ENCODE measurements at regions not wholly inside any gene's neighbourhood (a gene's known extent, or its start where the extent isn't known, plus 50 kb on each side); places are given as distances from the start of the nearest gene placed in this dataset.

DNA sequence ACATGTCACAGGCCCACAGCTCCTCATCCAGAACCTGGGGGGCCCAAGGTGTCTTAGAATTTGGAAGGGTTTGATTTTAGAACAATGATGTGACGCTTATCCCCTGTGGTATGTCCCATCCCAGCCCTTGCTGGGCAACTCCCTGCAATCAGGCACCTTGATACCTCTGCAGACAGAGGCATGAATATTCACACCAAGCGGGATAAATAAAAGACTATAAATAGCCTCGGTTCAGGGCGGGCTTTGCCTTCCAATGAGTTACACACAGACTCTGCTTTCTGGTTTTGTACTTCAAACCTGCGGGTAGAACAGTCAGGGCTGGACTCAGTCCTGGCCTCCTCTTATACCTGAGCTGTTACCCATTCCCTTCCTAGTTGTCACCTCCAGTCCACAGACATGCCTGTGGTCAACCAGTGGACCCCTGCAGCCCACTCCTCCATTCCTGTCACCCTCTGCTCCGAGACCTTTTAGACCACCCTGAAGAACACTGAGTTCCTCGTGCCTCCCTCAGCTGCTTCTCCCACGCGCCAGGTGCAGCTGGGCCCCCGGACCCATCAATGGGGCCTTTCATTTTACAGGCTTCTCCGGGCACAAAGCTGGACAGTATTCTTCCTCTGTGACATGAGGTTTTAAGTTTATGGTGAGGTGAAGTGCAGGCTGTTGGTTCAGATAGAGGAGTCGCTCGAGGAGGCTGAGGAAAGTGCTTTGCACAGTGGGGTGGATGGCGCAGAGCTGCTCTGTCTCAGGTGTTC, 120.1 kb upstream of the TNR start:
- Histone ChIP-seq H3K27me3 (ENCODE audit: control insufficient read depth in 1 of 2, insufficient read depth in 2 of 2, low read length in 1 of 2) (no peaks in the 10 kb centered on the region), H3K4me3 (ENCODE audit: low read length in 2 of 2) (no peak overlapping the region), H3K36me3 (ENCODE audit: control insufficient read depth in 1 of 2, insufficient read depth in 2 of 2, low read length in 1 of 2) (no peaks in the 10 kb centered on the region), H3K27ac (ENCODE audit: low read depth in 1 of 2, low read length in 2 of 2) (no peak overlapping the region), H3K9me3 (ENCODE audit: control insufficient read depth, low read length) (no peaks in the 10 kb centered on the region), H3K4me1 (ENCODE audit: control insufficient read depth in 1 of 2, insufficient read depth in 2 of 2, low read length in 2 of 2) (no peaks in the 10 kb centered on the region)
- 80 to 82% methylated on average over 14 of the region's 14 CpGs for WGBS, 2 donors
- DNase-seq, result no peak
- intact Hi-C loops (cut with DNase I), result no loop called here
- no peak for ATAC-seq (ENCODE audit: low FRiP score)

DNA sequence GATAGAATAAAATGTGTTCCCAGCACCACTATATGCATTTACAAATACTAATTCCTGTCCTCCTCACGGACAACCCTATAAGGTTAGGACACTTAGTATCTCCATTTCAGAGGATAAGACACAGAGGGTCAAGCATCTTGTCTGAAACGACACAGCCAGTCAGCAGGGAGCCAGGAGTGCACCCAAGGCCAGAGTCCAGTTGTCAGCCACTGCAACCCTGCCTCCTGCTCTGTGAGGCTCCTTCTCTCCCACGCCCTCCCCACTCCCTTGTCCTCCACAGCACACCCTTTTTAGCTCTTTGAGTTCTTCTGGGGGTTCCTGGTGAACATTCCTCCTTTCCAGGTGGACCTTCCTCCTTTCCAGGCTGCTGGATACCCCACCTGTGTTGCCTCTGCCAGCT, 119.0 kb upstream of the TNR start:
- Histone ChIP-seq H3K27me3 (ENCODE audit: control insufficient read depth in 1 of 2, insufficient read depth in 2 of 2, low read length in 1 of 2) (no peaks in the 10 kb centered on the region), H3K4me3 (ENCODE audit: low read length in 2 of 2) (no peak overlapping the region), H3K27ac (ENCODE audit: low read depth in 1 of 2, low read length in 2 of 2) (no peak overlapping the region), H3K36me3 (ENCODE audit: control insufficient read depth in 1 of 2, insufficient read depth in 2 of 2, low read length in 1 of 2) (no peaks in the 10 kb centered on the region), H3K9me3 (ENCODE audit: control insufficient read depth, low read length) (no peaks in the 10 kb centered on the region), H3K4me1 (ENCODE audit: control insufficient read depth in 1 of 2, insufficient read depth in 2 of 2, low read length in 2 of 2) (no peaks in the 10 kb centered on the region)
- intact Hi-C loops (cut with DNase I), result no loop called here
- ATAC-seq (ENCODE audit: low FRiP score) (no peak), DNase-seq (no peak)
- WGBS, 2 donors, result 87 to 90% methylated on average over 3 of the region's 3 CpGs

DNA sequence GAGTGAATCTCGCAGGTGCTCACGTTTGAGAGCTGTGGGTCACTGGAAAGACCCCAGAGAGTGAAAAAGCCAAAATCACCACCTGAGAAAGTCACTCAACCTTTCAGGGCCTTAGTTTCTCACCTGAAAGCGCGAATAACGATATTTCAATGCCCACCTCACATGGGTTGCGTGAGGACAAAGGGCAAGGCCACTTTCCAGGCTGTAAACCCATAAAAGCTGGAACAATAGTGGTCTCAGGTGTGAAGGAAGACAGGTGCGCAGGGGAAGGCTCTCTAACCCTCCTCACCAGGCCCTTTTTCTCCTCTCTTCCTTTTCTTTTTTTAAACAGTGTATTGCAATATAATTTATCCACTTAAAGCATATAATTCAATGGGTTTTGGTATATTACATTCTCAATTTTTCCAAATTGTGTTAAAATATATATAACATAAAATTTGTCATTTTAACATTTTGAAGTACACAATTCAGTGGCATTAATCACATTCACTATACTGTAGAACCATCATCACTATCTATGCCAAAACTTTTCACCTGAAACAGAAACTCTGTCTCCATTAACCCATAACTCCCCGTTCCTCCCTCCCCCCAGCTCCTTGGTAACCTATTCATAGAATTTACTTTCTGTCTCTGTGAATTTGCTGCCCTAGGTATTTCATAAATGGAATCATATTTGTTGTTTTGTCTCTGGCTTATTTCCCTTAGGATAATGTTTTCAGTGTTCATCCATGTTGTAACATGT, 118.4 kb upstream of the TNR start:
- H3K4me1 ChIP-seq (ENCODE audit: control insufficient read depth in 1 of 2, insufficient read depth in 2 of 2, low read length in 2 of 2), result no peaks in the 10 kb centered on the region
- H3K27me3 ChIP-seq (ENCODE audit: control insufficient read depth in 1 of 2, insufficient read depth in 2 of 2, low read length in 1 of 2), result no peaks in the 10 kb centered on the region
- intact Hi-C loops (cut with DNase I), result no loop called here
- no peak overlapping the region for H3K27ac ChIP-seq (ENCODE audit: low read depth in 1 of 2, low read length in 2 of 2)
- WGBS, 2 donors, result 86 to 90% methylated on average over 8 of the region's 8 CpGs
- H3K36me3 ChIP-seq (ENCODE audit: control insufficient read depth in 1 of 2, insufficient read depth in 2 of 2, low read length in 1 of 2), result no peaks in the 10 kb centered on the region
- no peak for DNase-seq
- no peak overlapping the region for H3K4me3 ChIP-seq (ENCODE audit: low read length in 2 of 2)
- ATAC-seq (ENCODE audit: low FRiP score), result no peak
- no peaks in the 10 kb centered on the region for H3K9me3 ChIP-seq (ENCODE audit: control insufficient read depth, low read length)

- ATAC-seq (ENCODE audit: low FRiP score) (no peak), DNase-seq (no peak)
- Histone ChIP-seq H3K9me3 (ENCODE audit: control insufficient read depth, low read length) (no peaks in the 10 kb centered on the region), H3K4me3 (ENCODE audit: low read length in 2 of 2) (no peak overlapping the region), H3K27me3 (ENCODE audit: control insufficient read depth in 1 of 2, insufficient read depth in 2 of 2, low read length in 1 of 2) (no peaks in the 10 kb centered on the region), H3K27ac (ENCODE audit: low read depth in 1 of 2, low read length in 2 of 2) (no peak overlapping the region), H3K4me1 (ENCODE audit: control insufficient read depth in 1 of 2, insufficient read depth in 2 of 2, low read length in 2 of 2) (no peaks in the 10 kb centered on the region), H3K36me3 (ENCODE audit: control insufficient read depth in 1 of 2, insufficient read depth in 2 of 2, low read length in 1 of 2) (no peaks in the 10 kb centered on the region)
- WGBS, 2 donors, result 8 to 12% methylated on average over 6 of the region's 6 CpGs
- intact Hi-C loops (cut with DNase I), result no loop called here
Measured at GRCh38 chr1:175857756-175858155, 114.4 kb upstream of the TNR start.

- intact Hi-C loops (cut with DNase I), result no loop called here
- Histone ChIP-seq H3K9me3 (ENCODE audit: control insufficient read depth, low read length) (no peaks in the 10 kb centered on the region), H3K4me1 (ENCODE audit: control insufficient read depth in 1 of 2, insufficient read depth in 2 of 2, low read length in 2 of 2) (no peaks in the 10 kb centered on the region), H3K36me3 (ENCODE audit: control insufficient read depth in 1 of 2, insufficient read depth in 2 of 2, low read length in 1 of 2) (no peaks in the 10 kb centered on the region), H3K4me3 (ENCODE audit: low read length in 2 of 2) (no peak overlapping the region), H3K27me3 (ENCODE audit: control insufficient read depth in 1 of 2, insufficient read depth in 2 of 2, low read length in 1 of 2) (no peaks in the 10 kb centered on the region), H3K27ac (ENCODE audit: low read depth in 1 of 2, low read length in 2 of 2) (no peak overlapping the region)
- DNase-seq, result no peak
- WGBS, 2 donors, result 95 to 98% methylated on average over 4 of the region's 4 CpGs
- no peak for ATAC-seq (ENCODE audit: low FRiP score)
Measured at GRCh38 chr1:175853681-175854080, 110.3 kb upstream of the TNR start.

DNA sequence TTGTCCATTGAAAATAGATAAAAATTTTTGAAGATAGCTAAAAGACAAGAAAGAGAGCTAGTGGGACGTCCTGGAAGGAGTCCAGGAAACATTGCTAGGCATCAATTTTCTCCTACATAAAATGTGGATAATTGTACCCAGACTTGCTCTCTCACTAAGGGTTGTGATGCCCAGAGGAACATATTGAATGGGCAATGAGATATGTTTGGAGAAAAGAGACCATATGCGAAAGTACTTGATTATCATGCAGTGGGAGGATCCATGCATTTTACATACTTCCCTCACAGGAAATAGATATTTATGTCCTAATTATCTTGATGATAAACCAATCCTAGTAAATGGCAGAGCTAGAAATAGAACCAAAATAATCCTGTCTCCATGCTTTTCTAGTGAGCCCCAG, 108.4 kb upstream of the TNR start:
- Histone ChIP-seq H3K4me3 (ENCODE audit: low read length in 2 of 2) (no peak overlapping the region), H3K9me3 (ENCODE audit: control insufficient read depth, low read length) (no peaks in the 10 kb centered on the region), H3K36me3 (ENCODE audit: control insufficient read depth in 1 of 2, insufficient read depth in 2 of 2, low read length in 1 of 2) (no peaks in the 10 kb centered on the region), H3K27me3 (ENCODE audit: control insufficient read depth in 1 of 2, insufficient read depth in 2 of 2, low read length in 1 of 2) (no peaks in the 10 kb centered on the region), H3K27ac (ENCODE audit: low read depth in 1 of 2, low read length in 2 of 2) (no peak overlapping the region), H3K4me1 (ENCODE audit: control insufficient read depth in 1 of 2, insufficient read depth in 2 of 2, low read length in 2 of 2) (no peaks in the 10 kb centered on the region)
- ATAC-seq (ENCODE audit: low FRiP score), result no peak
- no peak for DNase-seq
- 90 to 92% methylated on average over 2 of the region's 2 CpGs for WGBS, 2 donors
- intact Hi-C loops (cut with DNase I), result no loop called here

GRCh38 chr1:175848329-175848728, 104.9 kb upstream of the TNR start:
- no peaks in the 10 kb centered on the region for H3K36me3 ChIP-seq (ENCODE audit: control insufficient read depth in 1 of 2, insufficient read depth in 2 of 2, low read length in 1 of 2)
- H3K4me1 ChIP-seq (ENCODE audit: control insufficient read depth in 1 of 2, insufficient read depth in 2 of 2, low read length in 2 of 2), result no peaks in the 10 kb centered on the region
- intact Hi-C loops (cut with DNase I), result no loop called here
- no peak for ATAC-seq (ENCODE audit: low FRiP score)
- H3K27ac ChIP-seq (ENCODE audit: low read depth in 1 of 2, low read length in 2 of 2), result no peak overlapping the region
- H3K9me3 ChIP-seq (ENCODE audit: control insufficient read depth, low read length), result no peaks in the 10 kb centered on the region
- 17 to 21% methylated on average over 5 of the region's 5 CpGs for WGBS, 2 donors
- DNase-seq, result no peak
- H3K27me3 ChIP-seq (ENCODE audit: control insufficient read depth in 1 of 2, insufficient read depth in 2 of 2, low read length in 1 of 2), result no peaks in the 10 kb centered on the region
- H3K4me3 ChIP-seq (ENCODE audit: low read length in 2 of 2), result no peak overlapping the region

- H3K27ac ChIP-seq (ENCODE audit: low read depth in 1 of 2, low read length in 2 of 2), result no peak overlapping the region
- no peaks in the 10 kb centered on the region for H3K4me1 ChIP-seq (ENCODE audit: control insufficient read depth in 1 of 2, insufficient read depth in 2 of 2, low read length in 2 of 2)
- H3K27me3 ChIP-seq (ENCODE audit: control insufficient read depth in 1 of 2, insufficient read depth in 2 of 2, low read length in 1 of 2), result no peaks in the 10 kb centered on the region
- intact Hi-C loops (cut with DNase I), result no loop called here
- ATAC-seq (ENCODE audit: low FRiP score), result no peak
- no peaks in the 10 kb centered on the region for H3K9me3 ChIP-seq (ENCODE audit: control insufficient read depth, low read length)
- 92 to 93% methylated on average over 1 of the region's 1 CpG for WGBS, 2 donors
- H3K36me3 ChIP-seq (ENCODE audit: control insufficient read depth in 1 of 2, insufficient read depth in 2 of 2, low read length in 1 of 2), result no peaks in the 10 kb centered on the region
- H3K4me3 ChIP-seq (ENCODE audit: low read length in 2 of 2), result no peak overlapping the region
- no peak for DNase-seq
Measured at GRCh38 chr1:175845985-175846384, 102.6 kb upstream of the TNR start.

DNA sequence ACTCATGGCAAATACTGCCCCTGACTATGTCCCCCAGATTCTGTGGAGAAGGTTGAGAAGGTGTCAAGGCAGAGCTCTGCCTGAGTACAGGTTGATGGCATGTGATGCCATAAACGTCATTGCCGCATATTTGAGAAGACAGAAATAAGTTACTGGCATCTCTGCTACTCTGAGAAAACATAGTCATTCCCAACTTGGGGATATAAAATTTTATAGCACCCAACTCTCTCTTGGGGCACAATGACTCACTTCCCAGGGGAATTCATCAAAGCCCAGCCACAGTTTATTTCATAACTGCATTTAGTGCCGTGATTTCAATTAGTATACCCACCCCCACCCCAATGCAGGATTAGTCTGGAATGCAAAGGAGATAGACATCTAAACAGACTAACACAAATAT, 101.9 kb upstream of the TNR start:
- Histone ChIP-seq H3K27ac (ENCODE audit: low read depth in 1 of 2, low read length in 2 of 2) (no peak overlapping the region), H3K4me3 (ENCODE audit: low read length in 2 of 2) (no peak overlapping the region), H3K36me3 (ENCODE audit: control insufficient read depth in 1 of 2, insufficient read depth in 2 of 2, low read length in 1 of 2) (no peaks in the 10 kb centered on the region), H3K4me1 (ENCODE audit: control insufficient read depth in 1 of 2, insufficient read depth in 2 of 2, low read length in 2 of 2) (no peaks in the 10 kb centered on the region), H3K9me3 (ENCODE audit: control insufficient read depth, low read length) (no peaks in the 10 kb centered on the region), H3K27me3 (ENCODE audit: control insufficient read depth in 1 of 2, insufficient read depth in 2 of 2, low read length in 1 of 2) (no peaks in the 10 kb centered on the region)
- 31 to 42% methylated on average over 3 of the region's 3 CpGs for WGBS, 2 donors
- intact Hi-C loops (cut with DNase I), result no loop called here
- ATAC-seq (ENCODE audit: low FRiP score) (no peak), DNase-seq (no peak)

Measured in aorta (tissue), 5 donors.